ENCODE measurements at regions not wholly inside any gene's neighbourhood (a gene's known extent, or its start where the extent isn't known, plus 50 kb on each side); places are given as distances from the start of the nearest gene placed in this dataset.
"Not testable (repeated sequence)": the region's sequence is repeated elsewhere in the genome, so short reads cannot be mapped to it uniquely, and the experiment has no call there.

- Histone ChIP-seq H3K4me3 (ENCODE audit: low read depth, low read length) (no peak overlapping the region), H3K36me3 (ENCODE audit: control insufficient read depth, insufficient read depth, low read length) (no peaks in the 10 kb centered on the region), H3K27me3 (ENCODE audit: control insufficient read depth, insufficient read depth, low read length) (no peaks in the 10 kb centered on the region)
- DNase-seq (ENCODE audit: low read depth), result no peak
- no peak for TF ChIP-seq CTCF (IDR thresholded peaks at IDR 0.05; ENCODE audit: insufficient read depth, low read length, poor library complexity, severe bottlenecking)
These were observed 1270.5 kb downstream of the ARAP2 start for GRCh38 chr4:34973650-34974312.

- TF ChIP-seq CTCF (IDR thresholded peaks at IDR 0.05; ENCODE audit: insufficient read depth, low read length, poor library complexity, severe bottlenecking), result no peak
- DNase-seq (ENCODE audit: low read depth), result no peak
- no peak overlapping the region for H3K4me3 ChIP-seq (ENCODE audit: low read depth, low read length)
- H3K27me3 ChIP-seq (ENCODE audit: control insufficient read depth, insufficient read depth, low read length), result no peaks in the 10 kb centered on the region
- H3K36me3 ChIP-seq (ENCODE audit: control insufficient read depth, insufficient read depth, low read length), result no peaks in the 10 kb centered on the region
These were observed 1270.0 kb downstream of the ARAP2 start for GRCh38 chr4:34974313-34974680.

- DNase-seq (ENCODE audit: low read depth), result peak; percentile 73
These were observed 1223.1 kb downstream of the ARAP2 start for GRCh38 chr4:35021222-35021621.

GRCh38 chr4:35025152-35025834, 1219.0 kb downstream of the ARAP2 start:
- Histone ChIP-seq H3K4me3 (ENCODE audit: low read depth, low read length) (no peak overlapping the region), H3K36me3 (ENCODE audit: control insufficient read depth, insufficient read depth, low read length) (no peaks in the 10 kb centered on the region), H3K27me3 (ENCODE audit: control insufficient read depth, insufficient read depth, low read length) (no peaks in the 10 kb centered on the region)
- DNase-seq (ENCODE audit: low read depth), result no peak
- TF ChIP-seq CTCF (IDR thresholded peaks at IDR 0.05; ENCODE audit: insufficient read depth, low read length, poor library complexity, severe bottlenecking), result no peak

More at GRCh38 chr4:35021222-35021621, 1223.1 kb downstream of the ARAP2 start:
- not testable (repeated sequence) for H3K36me3 ChIP-seq (ENCODE audit: control insufficient read depth, insufficient read depth, low read length); H3K27me3 ChIP-seq (ENCODE audit: control insufficient read depth, insufficient read depth, low read length); H3K4me3 ChIP-seq (ENCODE audit: low read depth, low read length)

- no peaks in the 10 kb centered on the region for H3K27me3 ChIP-seq (ENCODE audit: control insufficient read depth, insufficient read depth, low read length)
- DNase-seq (ENCODE audit: low read depth), result no peak
- H3K4me3 ChIP-seq (ENCODE audit: low read depth, low read length), result no peak overlapping the region
- H3K36me3 ChIP-seq (ENCODE audit: control insufficient read depth, insufficient read depth, low read length), result no peaks in the 10 kb centered on the region
- TF ChIP-seq CTCF (IDR thresholded peaks at IDR 0.05; ENCODE audit: insufficient read depth, low read length, poor library complexity, severe bottlenecking), result no peak
These were observed 1206.1 kb downstream of the ARAP2 start for GRCh38 chr4:35038079-35038805.

GRCh38 chr4:35038845-35039244, 1205.5 kb downstream of the ARAP2 start:
- no peak overlapping the region for H3K4me3 ChIP-seq (ENCODE audit: low read depth, low read length)
- no peaks in the 10 kb centered on the region for H3K36me3 ChIP-seq (ENCODE audit: control insufficient read depth, insufficient read depth, low read length)
- DNase-seq (ENCODE audit: low read depth), result no peak
- no peaks in the 10 kb centered on the region for H3K27me3 ChIP-seq (ENCODE audit: control insufficient read depth, insufficient read depth, low read length)
- no peak for TF ChIP-seq CTCF (IDR thresholded peaks at IDR 0.05; ENCODE audit: insufficient read depth, low read length, poor library complexity, severe bottlenecking)

All from kidney epithelial cell (primary cell).